K562 (cell line): ENCODE measurements at regions not wholly inside any gene's neighbourhood (a gene's known extent, or its start where the extent isn't known, plus 50 kb on each side); places are given as distances from the start of the nearest gene placed in this dataset.

Source experiments
- ATAC-seq: fragments of 200-7000 bp; cut with Tn5 transposase; 3 replicates; pipeline ENCODE4 v1.9.1; 2020; ENCODE audit warnings: moderate library complexity
- BruUV-seq: library from RNA; stranded (reverse); fragments of 400-500 nt; replicated peaks from 2 replicates; lab custom pipeline; 2021; lab: Mats Ljungman, UMichigan
- CTCF ChIA-PET: fragments of 300-600 bp; formaldehyde crosslinking; extraction: SDS; loops from one replicate; lab custom pipeline; 2021; ENCODE audit warnings: low intra/inter-chr PET ratio; lab: Yijun Ruan, JAX
- POLR2A ChIA-PET: fragments of 300-600, 350-650 bp; sonication (Branson Sonifier 250); formaldehyde crosslinking; extraction: SDS; loops from one replicate; lab custom pipeline; 2021; ENCODE audit warnings: antibody characterized with exemption, inconsistent platforms; lab: Yijun Ruan, JAX
- DNase-seq, 4 experiments: peaks; one replicate each; pipeline versions ENCODE4 v3.0.0 to v3.0.0-alpha.2; 2011 to 2018; ENCODE audit warnings: low spot score in 3 of 4, mixed read lengths in 3 of 4; ENCODE audit errors: extremely low read depth in 1 of 4
- FAIRE-seq: peaks from 2 replicates; lab custom pipeline; 2011; peaks lifted over from hg19 to GRCh38; lab: Jason Lieb, UNC
- H2AFZ ChIP-seq: 2 replicates; pipeline ENCODE4 v1.6.0; 2011; ENCODE audit warnings: low read depth, low read length, control low read depth, inconsistent platforms
- H3K27ac ChIP-seq: fragments of 200-600 bp; 3 replicates; pipeline ENCODE4 v1.8.0; 2011; ENCODE audit warnings: low read depth, mild to moderate bottlenecking, control low read depth, inconsistent platforms, low read length, moderate library complexity, mixed read lengths; ENCODE audit errors: extremely low read depth
- H3K27me3 ChIP-seq, 2 experiments: fragments of 300-600 bp in 1 of 2; 2 replicates in 1 of 2; 3 replicates in 1 of 2; pipeline versions ENCODE4 v1.6.0 to v1.8.0; 2011; ENCODE audit warnings: inconsistent platforms in 2 of 2, low read length in 2 of 2, mild to moderate bottlenecking in 1 of 2, mixed read lengths in 1 of 2, moderate library complexity in 1 of 2; ENCODE audit not compliant: control insufficient read depth in 2 of 2, insufficient read depth in 2 of 2
- H3K36me3 ChIP-seq: fragments of 300-600 bp; 3 replicates; pipeline ENCODE4 v1.8.0; 2011; ENCODE audit warnings: mild to moderate bottlenecking, low read length, inconsistent platforms; ENCODE audit not compliant: control insufficient read depth, insufficient read depth
- H3K4me1 ChIP-seq, 2 experiments: fragments of 200-600 bp in 1 of 2; replicated peaks in 1 of 2; 2 replicates in 1 of 2; 3 replicates in 1 of 2; pipeline versions ENCODE4 v1.5.1 to v1.8.0; 2011; ENCODE audit warnings: inconsistent platforms in 2 of 2, low read length in 2 of 2, mild to moderate bottlenecking in 1 of 2, mixed read lengths in 1 of 2, moderate library complexity in 1 of 2; ENCODE audit not compliant: control insufficient read depth in 2 of 2, insufficient read depth in 2 of 2
- H3K4me2 ChIP-seq: 2 replicates; pipeline ENCODE4 v1.6.1; 2011; ENCODE audit warnings: low read length, control low read depth, inconsistent platforms, mixed read lengths; ENCODE audit not compliant: insufficient read depth
- H3K4me3 ChIP-seq: fragments of 200-600 bp; sonication (generic), shearing (Covaris generic); 2 replicates; pipeline ENCODE4 v1.5.1; 2016; ENCODE audit warnings: control low read depth, inconsistent platforms
- H3K79me2 ChIP-seq: fragments of 200-600 bp; 3 replicates; pipeline ENCODE4 v1.8.0; 2011; ENCODE audit warnings: low read length, inconsistent platforms; ENCODE audit not compliant: control insufficient read depth, insufficient read depth
- H3K9ac ChIP-seq, 2 experiments: 2 replicates each; pipeline versions ENCODE4 v1.6.0 to v1.6.1; 2011; ENCODE audit warnings: low read depth in 2 of 2, low read length in 2 of 2, control low read depth in 1 of 2, inconsistent platforms in 1 of 2, mild to moderate bottlenecking in 1 of 2, mixed read lengths in 1 of 2; ENCODE audit not compliant: insufficient read depth in 1 of 2
- H3K9me1 ChIP-seq: one replicate; pipeline ENCODE4 v1.6.0; 2011; ENCODE audit warnings: inconsistent platforms, mild to moderate bottlenecking, low read length, moderate library complexity; ENCODE audit not compliant: control insufficient read depth, insufficient read depth
- H3K9me3 ChIP-seq: replicated peaks from 2 replicates; pipeline ENCODE4 v1.5.1; 2011; ENCODE audit warnings: low read depth, low read length, inconsistent platforms; ENCODE audit not compliant: control insufficient read depth, insufficient read depth
- H4K20me1 ChIP-seq: replicated peaks from 2 replicates; pipeline ENCODE4 v1.6.1; 2011; ENCODE audit warnings: low read length, inconsistent platforms, mixed read lengths; ENCODE audit not compliant: control insufficient read depth, insufficient read depth
- BRCA1 ChIP-seq, 2 experiments: fragments of 450-650 bp in 1 of 2; sonication (generic) in 1 of 2; formaldehyde crosslinking in 1 of 2; IDR thresholded peaks; 2 replicates each; pipeline versions ENCODE4 v1.5.0 to v1.6.1; 2017 to 2020; ENCODE audit warnings: mild to moderate bottlenecking in 1 of 2, missing genetic modification reagents in 1 of 2
- EHMT2 ChIP-seq: fragments of 450-650 bp; IDR thresholded peaks from 2 replicates; pipeline ENCODE4 v1.6.1; 2018; ENCODE audit warnings: antibody characterized with exemption
- ESRRB ChIP-seq: fragments of 250-450 bp; sonication (Bioruptor Pico); IDR thresholded peaks from 2 replicates; pipeline ENCODE4 v1.5.0; 2020; ENCODE audit warnings: mild to moderate bottlenecking, moderate library complexity, borderline replicate concordance
- GTF3C2 ChIP-seq: IDR thresholded peaks from 3 replicates; pipeline ENCODE4 v1.6.1; 2011; ENCODE audit warnings: borderline replicate concordance, mild to moderate bottlenecking, moderate library complexity; ENCODE audit not compliant: insufficient read length; ENCODE audit errors: extremely low read depth
- KLF1 ChIP-seq: fragments of 450-650 bp; IDR thresholded peaks from 2 replicates; pipeline ENCODE4 v1.6.1; 2016; ENCODE audit warnings: missing genetic modification characterization, missing compliant biosample characterization
- MIER1 ChIP-seq: fragments of 450-650 bp; IDR thresholded peaks from 2 replicates; pipeline ENCODE4 v1.6.1; 2016; ENCODE audit warnings: antibody characterized with exemption, mild to moderate bottlenecking, low read depth
- NELFE ChIP-seq: IDR thresholded peaks from 2 replicates; pipeline ENCODE4 v1.6.1; 2011; ENCODE audit warnings: mild to moderate bottlenecking; ENCODE audit not compliant: insufficient read depth, insufficient read length
- NFE2 ChIP-seq: IDR thresholded peaks from 2 replicates; pipeline ENCODE4 v1.6.1; 2014; ENCODE audit warnings: antibody characterized with exemption, low read depth
- RUNX1 ChIP-seq: sonication (generic); IDR thresholded peaks from 2 replicates; pipeline ENCODE4 v1.6.1; 2016; ENCODE audit warnings: antibody characterized with exemption, low read depth
- SLC30A9 ChIP-seq: fragments of 250-450 bp; sonication (Bioruptor Pico); IDR thresholded peaks from 2 replicates; pipeline ENCODE4 v1.8.0; 2022; ENCODE audit warnings: mild to moderate bottlenecking, moderate library complexity
- ZNF140 ChIP-seq: fragments of 250-450 bp; sonication (Bioruptor Pico); IDR thresholded peaks from 2 replicates; pipeline ENCODE4 v1.8.0; 2021; ENCODE audit warnings: moderate library complexity, mild to moderate bottlenecking, inconsistent platforms
- ZNF24 ChIP-seq: fragments of 450-650 bp; IDR thresholded peaks from 2 replicates; pipeline ENCODE4 v1.6.1; 2016
- WGBS: fragments of 100-300 bp; shearing (Covaris generic); methylation state at CpG from one replicate; pipeline ENCODE4 v1.1.6; 2016; ENCODE audit warnings: low coverage, mixed read lengths; ENCODE audit not compliant: insufficient coverage; ENCODE audit errors: missing lambda C conversion rate; 5-methylcytosine and 5-hydroxymethylcytosine counted together
- in situ Hi-C: fragments of 300-500 bp; cut with MboI; formaldehyde crosslinking; loops from 4 replicates; pipeline ENCODE4 v1.15.0; 2018; ENCODE audit warnings: inconsistent platforms, mixed read lengths
- intact Hi-C: fragments of 100-400 bp; cut with micrococcal nuclease; formaldehyde crosslinking; loops from 2 replicates; pipeline ENCODE4 v1.14.2; 2022
- TF ChIP-seq, protein P1 (sequence below): fragments of 250-450 bp; sonication (Bioruptor Pico); IDR thresholded peaks from 2 replicates; pipeline ENCODE4 v1.9.0; 2021; ENCODE audit warnings: mild to moderate bottlenecking, inconsistent platforms
- TF ChIP-seq, protein P2 (sequence below): fragments of 450-650 bp; formaldehyde crosslinking; IDR thresholded peaks from 2 replicates; pipeline ENCODE4 v1.4.0; 2022; ENCODE audit warnings: missing genetic modification characterization
- TF ChIP-seq, protein P3 (sequence below), 2 experiments: fragments of 450-650 bp; IDR thresholded peaks; 2 replicates each; pipeline ENCODE4 v1.6.1; 2016

DNA sequence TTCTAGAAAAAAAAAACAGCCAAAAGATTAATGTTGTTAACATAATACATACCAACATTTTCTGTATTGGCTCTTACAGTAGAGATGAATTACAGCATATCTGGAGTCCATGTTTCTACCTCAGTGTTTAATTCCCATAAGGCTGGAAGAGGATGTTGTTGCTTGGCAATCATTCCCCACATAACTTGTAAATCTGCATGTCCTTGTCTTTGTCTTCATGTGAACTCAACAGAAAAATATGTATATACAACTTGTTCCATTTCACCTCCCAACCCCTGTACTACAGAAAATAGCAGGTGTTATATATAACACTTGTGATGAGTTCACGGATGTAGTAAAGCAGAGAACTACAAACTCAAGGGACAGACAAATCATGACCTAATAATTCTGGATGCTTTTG is 160.9 kb upstream of the SEMA3C start:
- DNase-seq, result no peak
- H4K20me1 ChIP-seq, result no peaks in the 10 kb centered on the region
- no TSS peak for BruUV-seq
- in situ Hi-C loops (no loop called here), intact Hi-C loops (no loop called here)
- no peaks in the 10 kb centered on the region for H3K9me3 ChIP-seq
- H3K27ac ChIP-seq, result no peak overlapping the region
- no peaks in the 10 kb centered on the region for H3K79me2 ChIP-seq
- no peak for FAIRE-seq
- no peaks in the 10 kb centered on the region for H3K27me3 ChIP-seq
- ATAC-seq, result no peak
- WGBS, result 23% methylated on average over 1 of the region's 1 CpG
- POLR2A ChIA-PET, result interaction anchor here (0.6 kb wide), 1 partner anchor 101 kb away, joined by 4 read pairs; no protein-coding TSS in a partner anchor
- H3K4me3 ChIP-seq, result no peak overlapping the region
- no peak overlapping the region for H3K9ac ChIP-seq
- H3K4me1 ChIP-seq, result no peaks in the 10 kb centered on the region
- CTCF ChIA-PET, result no interaction called here
- no peaks in the 10 kb centered on the region for H3K36me3 ChIP-seq
- no peaks in the 10 kb centered on the region for H3K9me1 ChIP-seq
- H3K4me2 ChIP-seq, result no peak overlapping the region
- no peak overlapping the region for H2AFZ ChIP-seq
- TF ChIP-seq BRCA1 (IDR thresholded peaks at IDR 0.05) (no peak), BRCA1 (CRISPR knock-in tag; IDR thresholded peaks at IDR 0.05) (no peak), NELFE (no peak), GTF3C2 (no peak), ZNF24 (no peak), KLF1 (tag) (no peak), ESRRB (no peak), ZNF140 (no peak), NFE2 (no peak), RUNX1 (no peak), SLC30A9 (CRISPR knock-in tag) (no peak), MIER1 (no peak), EHMT2 (no peak)
- TF ChIP-seq, protein P1, sequence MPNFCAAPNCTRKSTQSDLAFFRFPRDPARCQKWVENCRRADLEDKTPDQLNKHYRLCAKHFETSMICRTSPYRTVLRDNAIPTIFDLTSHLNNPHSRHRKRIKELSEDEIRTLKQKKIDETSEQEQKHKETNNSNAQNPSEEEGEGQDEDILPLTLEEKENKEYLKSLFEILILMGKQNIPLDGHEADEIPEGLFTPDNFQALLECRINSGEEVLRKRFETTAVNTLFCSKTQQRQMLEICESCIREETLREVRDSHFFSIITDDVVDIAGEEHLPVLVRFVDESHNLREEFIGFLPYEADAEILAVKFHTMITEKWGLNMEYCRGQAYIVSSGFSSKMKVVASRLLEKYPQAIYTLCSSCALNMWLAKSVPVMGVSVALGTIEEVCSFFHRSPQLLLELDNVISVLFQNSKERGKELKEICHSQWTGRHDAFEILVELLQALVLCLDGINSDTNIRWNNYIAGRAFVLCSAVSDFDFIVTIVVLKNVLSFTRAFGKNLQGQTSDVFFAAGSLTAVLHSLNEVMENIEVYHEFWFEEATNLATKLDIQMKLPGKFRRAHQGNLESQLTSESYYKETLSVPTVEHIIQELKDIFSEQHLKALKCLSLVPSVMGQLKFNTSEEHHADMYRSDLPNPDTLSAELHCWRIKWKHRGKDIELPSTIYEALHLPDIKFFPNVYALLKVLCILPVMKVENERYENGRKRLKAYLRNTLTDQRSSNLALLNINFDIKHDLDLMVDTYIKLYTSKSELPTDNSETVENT, result no peak
- TF ChIP-seq, protein P2, sequence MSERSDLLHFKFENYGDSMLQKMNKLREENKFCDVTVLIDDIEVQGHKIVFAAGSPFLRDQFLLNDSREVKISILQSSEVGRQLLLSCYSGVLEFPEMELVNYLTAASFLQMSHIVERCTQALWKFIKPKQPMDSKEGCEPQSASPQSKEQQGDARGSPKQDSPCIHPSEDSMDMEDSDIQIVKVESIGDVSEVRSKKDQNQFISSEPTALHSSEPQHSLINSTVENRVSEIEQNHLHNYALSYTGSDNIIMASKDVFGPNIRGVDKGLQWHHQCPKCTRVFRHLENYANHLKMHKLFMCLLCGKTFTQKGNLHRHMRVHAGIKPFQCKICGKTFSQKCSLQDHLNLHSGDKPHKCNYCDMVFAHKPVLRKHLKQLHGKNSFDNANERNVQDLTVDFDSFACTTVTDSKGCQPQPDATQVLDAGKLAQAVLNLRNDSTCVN (CRISPR knock-in tag), result no peak
- TF ChIP-seq, protein P3, sequence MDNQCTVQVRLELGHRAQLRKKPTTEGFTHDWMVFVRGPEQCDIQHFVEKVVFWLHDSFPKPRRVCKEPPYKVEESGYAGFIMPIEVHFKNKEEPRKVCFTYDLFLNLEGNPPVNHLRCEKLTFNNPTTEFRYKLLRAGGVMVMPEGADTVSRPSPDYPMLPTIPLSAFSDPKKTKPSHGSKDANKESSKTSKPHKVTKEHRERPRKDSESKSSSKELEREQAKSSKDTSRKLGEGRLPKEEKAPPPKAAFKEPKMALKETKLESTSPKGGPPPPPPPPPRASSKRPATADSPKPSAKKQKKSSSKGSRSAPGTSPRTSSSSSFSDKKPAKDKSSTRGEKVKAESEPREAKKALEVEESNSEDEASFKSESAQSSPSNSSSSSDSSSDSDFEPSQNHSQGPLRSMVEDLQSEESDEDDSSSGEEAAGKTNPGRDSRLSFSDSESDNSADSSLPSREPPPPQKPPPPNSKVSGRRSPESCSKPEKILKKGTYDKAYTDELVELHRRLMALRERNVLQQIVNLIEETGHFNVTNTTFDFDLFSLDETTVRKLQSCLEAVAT (IDR thresholded peaks at IDR 0.05), result no peak
